Amygdala (tissue), 56 donors: ENCODE measurements at regions not wholly inside any gene's neighbourhood (a gene's known extent, or its start where the extent isn't known, plus 50 kb on each side); places are given as distances from the start of the nearest gene placed in this dataset.
"Not testable (repeated sequence)": the region's sequence is repeated elsewhere in the genome, so short reads cannot be mapped to it uniquely, and the experiment has no call there.

Source experiments
- DNase-seq, 56 donors: peaks; one replicate each; lab custom pipeline; 2025; lab: John Stamatoyannopoulos, UW

DNA sequence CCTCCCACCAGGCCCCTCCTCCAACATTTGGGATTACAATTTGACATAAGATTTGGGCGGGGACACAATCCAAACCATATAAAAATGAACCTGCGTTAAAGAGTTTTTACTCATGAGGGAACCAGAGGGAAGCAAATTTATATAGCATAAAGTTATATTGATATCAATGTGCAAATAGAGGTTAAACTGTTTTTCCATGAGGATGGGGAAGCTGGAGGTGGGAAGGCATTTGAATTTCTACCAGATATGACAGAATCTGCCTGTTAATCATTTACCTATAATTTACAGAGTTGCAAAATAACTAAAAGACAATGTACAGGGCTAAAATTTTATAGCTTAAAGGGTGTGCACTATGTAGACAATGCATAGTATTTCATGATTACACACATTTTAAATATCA is 322.0 kb upstream of the FKBP1C start:
- DNase-seq, result no peak

DNA sequence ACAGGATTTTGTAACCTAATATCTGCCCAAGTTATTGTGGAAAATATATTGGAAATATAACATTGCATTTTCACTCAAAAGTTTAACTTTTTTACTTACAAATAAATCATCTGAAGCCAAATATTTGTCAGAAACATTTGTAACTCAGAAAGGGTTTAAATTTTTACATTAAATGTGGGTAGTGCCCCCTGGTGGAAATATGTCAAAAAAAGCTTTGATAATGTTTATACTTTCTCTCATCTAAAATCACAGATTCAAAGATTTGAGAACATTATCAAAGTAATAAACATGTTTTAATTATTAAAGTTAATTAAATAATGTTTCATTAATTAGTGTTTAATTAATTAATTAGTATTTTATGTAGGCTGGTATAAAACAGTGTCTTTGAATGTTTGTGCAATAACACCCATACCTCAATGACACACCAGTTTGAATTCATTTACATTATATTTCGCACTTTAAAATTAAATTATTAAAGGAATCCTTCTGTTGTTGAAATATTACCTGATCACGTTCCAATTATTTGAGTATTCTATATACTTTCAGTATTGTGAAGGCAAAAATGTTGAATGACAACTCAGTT is 320.1 kb upstream of the FKBP1C start:
- DNase-seq, result peak in 1 of 56 donors; percentile 0

DNA sequence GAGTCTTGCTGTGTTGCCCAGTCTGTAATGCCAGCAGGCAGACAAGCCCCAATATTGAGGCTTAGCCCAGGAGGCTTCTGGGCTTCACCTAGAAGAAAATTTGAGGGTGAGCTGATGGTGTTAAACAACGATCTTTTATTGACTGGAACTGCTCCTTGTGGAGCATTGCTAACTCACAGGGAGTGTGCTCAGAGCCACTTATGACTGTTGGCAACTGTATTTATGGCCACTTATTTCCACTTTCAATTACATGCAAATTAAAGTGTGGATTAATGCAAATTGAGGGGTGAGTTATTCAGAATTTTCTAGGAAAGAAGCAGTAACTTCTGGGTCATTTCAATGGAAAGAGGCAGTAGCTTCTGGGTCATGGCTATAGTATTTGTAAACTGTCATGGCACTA is 317.2 kb upstream of the FKBP1C start:
- DNase-seq, result no peak

DNA sequence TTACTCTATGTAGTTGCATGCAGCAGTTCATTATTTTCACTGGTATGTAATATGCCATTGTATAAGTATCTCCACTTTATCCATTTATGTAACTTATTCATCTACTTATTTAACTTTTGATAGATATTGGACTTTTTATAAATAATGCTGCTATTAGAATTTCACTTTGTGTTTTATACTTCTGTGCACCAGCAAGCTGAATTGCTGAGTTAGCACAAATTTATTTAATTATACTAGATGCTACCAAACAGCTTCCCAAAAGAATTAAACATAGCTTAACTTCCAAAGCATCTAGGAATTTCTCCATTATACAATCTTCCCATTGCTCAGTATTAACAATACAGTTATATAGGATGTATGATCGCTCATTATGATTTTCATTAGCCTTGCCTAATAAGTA is 308.0 kb upstream of the FKBP1C start:
- DNase-seq, result no peak

DNA sequence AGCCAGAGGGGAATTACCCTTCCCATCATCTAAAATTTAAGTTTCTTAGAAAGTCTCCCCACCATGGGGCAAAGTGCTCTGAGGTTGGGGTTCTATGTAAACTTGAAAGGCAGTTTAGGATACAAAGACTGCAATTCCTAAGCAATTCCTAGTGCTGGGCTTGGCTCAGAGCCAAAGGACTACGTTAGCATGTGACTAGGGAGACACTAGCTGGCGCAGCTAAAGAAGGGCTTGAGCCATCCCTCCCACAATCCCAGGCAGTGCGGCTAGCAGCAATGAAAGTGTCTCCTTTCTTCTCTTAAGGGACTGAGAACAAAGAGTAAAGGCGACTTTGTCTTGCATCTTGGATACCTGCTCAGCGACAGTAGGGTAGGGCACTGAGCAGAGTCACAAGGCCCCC is 306.6 kb upstream of the FKBP1C start:
- peak in 1 of 56 donors; percentile 2 for DNase-seq

DNA sequence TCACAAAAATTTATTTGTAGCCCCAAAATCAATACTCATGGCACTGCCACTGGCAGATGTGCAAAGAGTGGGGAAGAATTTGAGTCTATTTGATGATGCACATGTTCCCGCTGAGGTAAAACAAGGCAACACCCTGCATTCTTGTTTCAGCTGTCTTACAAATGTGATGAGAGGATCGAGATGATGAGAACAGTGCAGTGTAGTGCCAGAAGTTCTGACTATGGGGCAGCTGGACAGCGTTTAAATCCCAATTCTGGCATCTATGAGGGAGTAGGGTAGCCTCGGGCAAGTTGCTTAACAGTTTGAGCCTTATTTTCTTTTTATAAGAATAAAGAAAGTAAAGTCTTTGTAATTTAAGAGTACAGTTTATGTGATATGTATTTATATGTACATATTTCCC is 296.7 kb upstream of the FKBP1C start:
- DNase-seq, result no peak

DNA sequence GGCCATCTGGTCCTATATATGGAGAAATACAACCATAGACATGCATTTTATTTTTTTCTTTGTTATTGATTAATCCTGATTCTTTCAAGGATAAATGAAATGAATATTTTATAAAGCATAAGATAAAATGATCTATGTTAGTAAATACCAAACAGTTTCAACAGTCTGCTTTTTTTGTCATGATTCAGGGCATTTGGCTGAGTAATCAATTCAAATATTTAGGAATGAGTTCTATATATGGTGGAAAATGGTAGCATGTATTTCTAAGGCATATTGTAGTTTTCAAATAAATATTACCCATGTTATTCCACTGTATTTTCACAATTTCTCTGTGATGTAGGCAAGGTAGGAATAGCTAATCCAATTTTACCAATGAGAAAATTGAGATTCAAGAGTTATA is 287.5 kb upstream of the FKBP1C start:
- no peak for DNase-seq

DNA sequence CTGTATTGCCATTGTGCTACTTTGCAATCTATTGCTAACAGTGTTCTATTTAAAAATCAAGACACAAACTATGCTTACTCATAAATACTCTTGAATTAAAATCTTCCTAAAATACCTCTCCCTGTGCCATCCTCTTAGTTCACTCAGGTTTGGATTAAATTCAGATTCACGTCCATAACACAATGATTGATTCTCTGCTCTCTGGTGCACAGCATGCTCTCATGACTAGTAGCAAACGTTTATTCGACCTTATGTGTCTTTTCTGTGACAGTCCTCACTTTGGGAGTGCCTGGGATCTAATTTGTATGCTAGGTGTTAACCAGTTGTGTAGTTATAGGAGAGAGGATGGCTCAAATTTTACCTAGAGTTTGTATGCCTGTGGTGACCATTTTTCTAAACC is 270.4 kb upstream of the FKBP1C start:
- no peak for DNase-seq

DNA sequence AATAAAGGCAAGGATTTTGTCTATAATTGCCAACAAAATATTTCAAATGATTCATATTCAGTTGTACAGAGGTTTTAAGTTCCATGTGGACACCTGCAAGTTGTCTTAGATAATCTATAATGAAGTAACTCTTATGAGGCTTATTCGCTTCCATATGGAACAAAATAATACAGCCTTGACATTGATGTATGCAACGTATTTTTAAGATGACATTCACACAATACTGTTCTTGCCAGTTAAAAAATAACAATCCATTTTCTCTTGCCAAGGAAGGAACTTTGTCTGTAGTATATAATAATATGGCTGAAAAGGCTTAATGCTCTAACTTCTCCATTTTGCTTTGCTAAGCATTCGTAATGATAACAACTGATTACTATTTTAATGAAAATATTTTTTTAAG is 269.3 kb upstream of the FKBP1C start:
- DNase-seq, result no peak

DNA sequence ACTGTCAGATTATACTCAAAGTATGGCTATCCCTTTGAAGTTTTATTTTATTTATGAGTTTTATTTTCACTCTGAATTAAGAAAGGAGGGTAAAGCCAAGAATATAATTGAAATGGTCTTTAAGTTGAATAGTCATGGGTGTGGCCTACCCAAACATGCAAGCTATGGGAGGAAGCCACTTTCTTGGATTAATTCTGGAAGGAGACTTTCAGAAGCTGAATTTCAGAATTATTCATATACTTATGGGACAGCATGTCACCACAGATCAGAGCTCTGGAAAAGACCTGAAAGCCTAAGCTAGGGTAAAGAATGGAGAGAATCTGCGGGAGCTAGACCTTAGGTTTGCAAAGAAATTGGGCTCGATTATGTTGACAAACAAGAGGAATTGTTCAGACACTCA is 242.4 kb upstream of the FKBP1C start:
- no peak for DNase-seq

DNA sequence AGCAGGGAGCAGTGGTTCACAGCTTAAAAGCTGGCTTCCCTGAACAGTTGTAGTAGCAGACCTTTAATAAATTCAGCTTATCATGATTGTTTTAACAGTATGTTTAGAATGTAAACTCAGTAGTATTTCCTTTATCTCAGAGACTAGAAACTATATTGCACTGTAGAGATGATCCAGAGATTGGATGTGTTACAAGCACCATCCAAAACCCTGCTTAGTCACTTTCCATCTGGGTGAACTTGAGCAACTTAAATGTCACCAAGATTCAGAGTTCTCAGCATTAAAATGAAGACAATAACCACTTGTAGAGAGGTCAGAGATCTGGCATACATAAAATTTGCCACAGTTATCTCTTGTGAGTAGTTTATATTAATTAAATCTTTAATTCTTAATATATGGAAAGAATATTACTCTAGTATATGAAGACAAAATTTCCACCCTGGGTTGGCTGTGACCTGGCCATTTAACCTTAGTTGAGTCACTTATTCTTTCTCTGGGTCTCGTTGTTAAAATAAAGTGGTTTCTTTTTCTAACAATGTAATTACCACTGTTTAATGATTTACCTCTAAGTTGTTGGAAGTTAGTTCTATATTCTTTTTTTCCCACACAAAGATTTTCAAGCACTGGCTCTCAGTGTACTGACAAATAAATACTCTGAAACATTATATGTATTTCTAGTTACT is 239.2 kb upstream of the FKBP1C start:
- DNase-seq, result no peak

DNA sequence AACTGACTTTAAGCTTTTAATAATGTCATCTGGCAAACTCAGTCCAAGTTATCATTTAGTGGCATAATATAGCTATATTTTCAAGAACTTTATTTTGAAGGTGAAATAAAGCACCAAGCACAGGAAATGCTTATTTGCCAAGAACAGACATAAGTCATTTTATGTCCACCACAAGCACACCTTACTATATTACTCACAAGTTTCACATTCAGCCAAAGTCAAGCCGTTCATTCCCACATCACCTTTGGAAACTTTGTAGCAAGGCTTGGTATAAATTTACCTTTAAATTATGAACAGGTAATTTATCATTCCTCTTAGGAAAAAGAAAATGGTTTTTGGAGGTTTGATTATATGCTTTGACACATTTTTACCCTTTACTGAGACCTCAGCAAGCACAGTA is 236.8 kb upstream of the FKBP1C start:
- no peak for DNase-seq

DNA sequence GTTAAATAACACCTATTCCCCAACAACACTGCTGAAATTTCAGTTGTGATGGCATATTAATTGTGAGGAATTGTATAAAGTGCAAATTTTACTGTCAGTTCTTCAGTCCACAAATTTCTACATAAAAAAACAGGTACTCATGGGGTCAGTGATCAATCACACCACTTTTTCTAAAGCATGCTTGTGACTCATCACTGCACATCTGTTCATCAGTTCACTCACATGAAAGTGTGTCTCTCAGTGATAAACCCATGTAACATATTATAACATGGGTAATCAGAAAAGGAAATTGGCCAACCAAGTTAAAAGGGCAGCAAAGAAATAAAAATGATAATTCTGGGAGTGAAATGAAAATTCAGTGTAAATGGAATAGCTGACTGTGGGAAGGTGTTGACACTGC is 234.7 kb upstream of the FKBP1C start:
- no peak for DNase-seq

DNA sequence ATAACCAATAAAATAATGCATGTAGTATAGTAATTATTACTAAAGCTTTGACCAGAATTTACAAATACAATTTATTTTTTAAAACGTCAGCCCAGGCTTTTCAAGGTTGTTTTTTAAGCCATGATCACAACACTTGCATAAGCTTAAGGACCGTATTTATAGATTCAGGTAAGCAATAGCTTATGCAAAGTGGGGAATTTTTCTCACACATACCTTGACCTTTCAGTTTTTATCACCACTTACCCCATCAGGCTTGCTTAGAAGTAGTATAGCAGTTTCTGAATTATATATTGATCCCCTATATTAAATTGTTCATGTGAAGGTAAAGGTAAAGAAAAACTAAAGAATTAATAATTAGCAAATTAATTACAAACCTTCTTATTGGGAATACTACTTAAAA is 232.3 kb upstream of the FKBP1C start:
- DNase-seq, result no peak

DNA sequence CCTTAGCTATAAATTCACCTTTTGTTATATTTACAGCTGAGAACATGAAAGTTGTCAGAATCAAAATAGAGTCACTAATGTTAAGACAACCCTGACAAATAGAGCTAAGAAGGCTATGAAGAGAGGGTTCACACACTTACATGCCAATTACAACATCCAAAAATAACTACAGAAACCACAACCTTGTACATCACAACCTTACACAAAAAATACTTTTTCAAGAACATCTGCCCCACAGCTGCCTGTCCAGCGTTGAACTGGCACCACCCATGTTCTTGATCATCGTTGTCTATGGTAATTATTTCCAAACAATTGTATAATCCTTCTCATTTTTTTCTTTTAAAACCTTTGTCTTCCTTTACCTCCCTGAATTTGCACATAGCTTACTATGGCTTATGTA is 231.2 kb upstream of the FKBP1C start:
- DNase-seq, result no peak

DNA sequence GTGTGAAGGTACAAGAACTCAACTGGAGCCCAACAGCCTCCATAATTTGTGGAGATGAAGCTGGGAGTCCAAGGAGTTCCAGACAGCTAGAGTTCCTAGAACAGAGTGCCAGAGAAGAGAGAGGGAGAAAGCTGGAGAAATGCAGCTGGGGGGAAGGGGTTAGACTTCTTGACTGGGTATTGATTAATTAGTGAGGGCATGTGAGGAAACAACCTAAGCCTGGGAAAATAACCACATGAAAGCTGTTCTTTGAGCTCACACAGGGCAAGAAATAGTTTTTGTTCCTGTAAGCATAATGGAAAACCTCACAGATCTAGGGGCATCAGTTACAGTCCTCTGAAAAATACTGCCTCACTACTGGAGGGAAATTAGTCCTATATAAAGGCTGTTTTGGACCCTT is 230.5 kb upstream of the FKBP1C start:
- no peak for DNase-seq

DNA sequence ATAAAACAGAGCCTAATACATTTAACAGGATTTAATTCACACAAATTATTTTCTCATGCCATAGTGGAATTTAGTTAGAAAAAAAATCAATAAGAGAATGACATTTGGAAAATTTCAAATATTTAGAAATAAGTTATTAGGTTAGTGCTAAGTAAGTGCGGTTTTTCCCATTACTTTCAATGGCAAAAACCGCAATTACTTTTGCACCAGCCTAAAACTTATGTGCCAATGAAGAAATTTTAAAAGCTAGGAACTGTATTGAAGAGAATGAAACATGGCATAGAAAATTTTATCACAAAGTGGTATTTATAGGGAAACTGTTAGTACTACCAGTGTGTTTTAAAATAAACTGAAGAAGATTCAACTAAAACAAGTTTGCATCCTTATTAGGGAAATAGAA is 228.3 kb upstream of the FKBP1C start:
- DNase-seq, result no peak

DNA sequence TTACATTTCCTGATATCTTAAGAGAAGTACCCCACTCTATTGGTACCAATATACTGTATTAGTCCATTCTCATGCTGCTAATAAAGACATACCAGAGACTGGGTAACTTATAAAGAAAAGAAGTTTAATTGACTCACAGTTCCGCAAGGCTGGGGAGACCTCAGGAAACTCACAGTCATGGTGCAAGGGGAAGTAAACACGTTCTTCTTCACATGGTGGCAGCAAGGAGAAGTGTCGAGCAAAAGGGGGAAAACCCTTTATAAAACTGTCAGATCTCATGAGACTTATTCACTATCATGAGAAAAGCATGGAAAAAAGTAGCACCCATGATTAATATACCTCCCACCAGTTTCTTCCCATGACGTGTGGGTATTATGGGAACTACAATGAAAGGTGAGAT is 219.6 kb upstream of the FKBP1C start:
- not testable (repeated sequence) for DNase-seq

DNA sequence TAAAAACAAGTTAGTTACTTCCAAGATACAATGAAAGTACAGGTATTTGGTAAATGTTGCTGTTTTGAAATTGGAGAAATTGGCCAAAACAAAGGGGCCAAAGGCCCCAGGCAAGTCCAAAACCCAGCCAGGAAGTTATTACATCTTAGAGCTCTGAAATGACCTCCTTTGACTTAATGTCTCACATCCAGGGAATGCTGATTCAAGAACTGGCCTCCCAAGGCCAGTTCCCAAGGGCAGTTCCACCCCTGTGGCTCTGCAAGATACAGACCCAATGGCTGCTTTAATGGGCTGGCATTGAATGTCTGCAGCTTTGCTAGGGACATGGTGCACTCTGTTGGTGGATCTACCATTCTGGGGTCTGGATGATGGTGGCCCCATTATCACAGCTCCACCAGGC is 217.3 kb upstream of the FKBP1C start:
- DNase-seq, result no peak

DNA sequence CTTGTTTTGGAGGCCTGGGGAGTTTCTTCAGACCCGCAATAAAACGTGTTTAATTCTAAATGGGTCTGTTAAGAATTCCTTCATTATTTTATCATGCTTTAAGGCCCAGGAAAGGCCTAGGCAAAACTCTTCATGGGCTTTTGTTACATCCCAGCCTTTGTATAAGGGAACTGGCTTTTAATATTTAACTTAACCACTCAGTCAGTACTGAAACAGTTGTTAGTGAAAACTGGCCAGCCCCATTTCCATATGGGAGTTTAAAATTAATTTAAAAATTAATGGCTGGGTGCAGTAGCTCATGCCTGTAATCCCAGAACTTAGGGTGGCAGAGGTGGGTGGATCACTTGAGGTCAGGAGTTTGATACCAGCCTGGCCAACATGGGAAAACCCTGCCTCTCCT is 213.2 kb upstream of the FKBP1C start:
- no peak for DNase-seq

DNA sequence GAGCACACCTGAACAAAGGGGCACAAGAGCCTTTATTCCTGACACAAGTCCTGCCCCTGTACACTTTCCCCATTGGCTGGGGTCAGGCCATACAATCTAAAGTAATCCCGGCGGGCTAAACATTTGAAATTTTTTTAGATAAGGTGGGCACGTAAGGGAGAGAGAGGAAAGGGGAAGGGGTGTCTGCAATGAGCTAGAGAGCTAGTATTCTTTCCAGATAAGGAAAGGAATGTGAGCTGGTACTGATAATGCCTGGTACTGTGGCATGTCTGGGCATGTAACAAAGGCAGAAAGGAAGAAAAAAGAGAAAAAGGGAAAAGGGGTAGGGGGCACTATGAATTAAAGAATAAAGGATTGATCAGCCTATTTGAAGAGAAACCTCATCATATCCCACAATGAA is 212.0 kb upstream of the FKBP1C start:
- DNase-seq, result not testable (repeated sequence)

DNA sequence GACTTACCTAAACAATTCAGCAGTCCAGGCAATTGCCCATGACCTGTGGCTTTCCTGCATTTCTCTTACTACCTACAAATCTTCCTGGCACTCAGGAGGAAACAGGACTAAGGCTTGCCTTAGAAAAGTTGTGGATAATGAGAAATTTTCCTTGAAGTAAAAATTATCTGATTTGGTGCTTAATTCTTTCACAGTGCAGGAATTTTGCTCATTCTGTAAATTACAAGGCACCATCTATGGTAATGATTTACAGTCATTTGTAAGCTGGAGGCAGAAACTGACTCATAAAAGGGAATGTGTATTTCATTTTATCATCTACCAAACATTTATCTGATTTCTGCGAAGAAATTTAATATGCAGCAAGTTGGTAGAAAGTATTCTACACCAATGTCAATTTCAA is 211.5 kb upstream of the FKBP1C start:
- no peak for DNase-seq

DNA sequence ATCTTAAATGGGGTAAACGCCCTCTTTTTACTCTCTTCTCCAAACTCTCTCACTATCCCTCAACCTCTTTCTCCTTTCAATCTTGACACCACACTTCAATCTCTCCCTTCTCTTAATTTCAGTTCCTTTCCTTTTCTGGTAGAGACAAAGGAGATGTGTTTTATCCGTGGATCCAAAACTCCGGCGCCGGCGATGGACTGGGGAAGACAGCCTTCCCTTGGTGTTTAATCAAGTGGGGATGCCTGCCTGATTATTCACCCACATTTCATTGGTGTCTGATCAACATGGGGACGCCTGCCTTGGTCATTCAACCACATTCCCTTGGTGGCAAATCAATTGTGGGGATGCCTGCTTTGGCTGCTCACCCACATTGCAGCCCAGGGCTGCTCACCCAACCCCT is 205.3 kb upstream of the FKBP1C start:
- not testable (repeated sequence) for DNase-seq
